ENCODE measurements at regions not wholly inside any gene's neighbourhood (a gene's known extent, or its start where the extent isn't known, plus 50 kb on each side); places are given as distances from the start of the nearest gene placed in this dataset.

- Histone ChIP-seq H3K36me3 (ENCODE audit: insufficient read depth, low read length) (no peaks in the 10 kb centered on the region), H3K4me1 (ENCODE audit: insufficient read depth, low read length) (no peaks in the 10 kb centered on the region), H3K4me3 (ENCODE audit: low read length) (no peak overlapping the region), H3K27me3 (ENCODE audit: control insufficient read depth in 1 of 2, insufficient read depth in 2 of 2, low read length in 2 of 2) (no peaks in the 10 kb centered on the region), H3K27ac (ENCODE audit: low read depth in 1 of 2, low read length in 2 of 2) (no peak overlapping the region), H3K9me3 (ENCODE audit: control insufficient read depth in 1 of 2, insufficient read depth in 1 of 2, low read length in 2 of 2) (peaks cover 0 to 23% of the 10 kb centered on the region in 2 experiments)
- Mint-ChIP-seq H3K27ac (no peak overlapping the region), H3K27me3 (no peaks in the 10 kb centered on the region), H3K4me1 (ENCODE audit: low read depth) (no peaks in the 10 kb centered on the region), H3K36me3 (ENCODE audit: low read depth) (no peaks in the 10 kb centered on the region), H3K9me3 (peaks cover 2% of the 10 kb centered on the region), H3K4me3 (no peak overlapping the region)
- DNase-seq (no peak), ATAC-seq (ENCODE audit: poor library complexity) (no peak)
- no peak for TF ChIP-seq CTCF (IDR thresholded peaks at IDR 0.05)
- intact Hi-C loops (cut with DNase I, micrococcal nuclease), result no loop called here
- ChIA-PET CTCF (no interaction called here), POLR2A (no interaction called here)
Measured at GRCh38 chr6:165052561-165053480, 256.6 kb downstream of the C6orf118 start.

- Mint-ChIP-seq H3K4me3 (no peak overlapping the region), H3K36me3 (ENCODE audit: low read depth) (no peaks in the 10 kb centered on the region), H3K27me3 (no peaks in the 10 kb centered on the region), H3K9me3 (peaks cover 11% of the 10 kb centered on the region), H3K4me1 (ENCODE audit: low read depth) (no peaks in the 10 kb centered on the region), H3K27ac (no peak overlapping the region)
- no peaks in the 10 kb centered on the region for H3K4me1 ChIP-seq (ENCODE audit: insufficient read depth, low read length)
- ChIA-PET POLR2A (no interaction called here), CTCF (no interaction called here)
- no peak for TF ChIP-seq CTCF (IDR thresholded peaks at IDR 0.05)
- H3K27me3 ChIP-seq (ENCODE audit: control insufficient read depth in 1 of 2, insufficient read depth in 2 of 2, low read length in 2 of 2), result no peaks in the 10 kb centered on the region
- H3K9me3 ChIP-seq (ENCODE audit: control insufficient read depth in 1 of 2, insufficient read depth in 1 of 2, low read length in 2 of 2), result peaks cover 0 to 15% of the 10 kb centered on the region in 2 experiments
- no peak overlapping the region for H3K4me3 ChIP-seq (ENCODE audit: low read length)
- no peak overlapping the region for H3K27ac ChIP-seq (ENCODE audit: low read depth in 1 of 2, low read length in 2 of 2)
- DNase-seq (peak in 2 of 14 experiments; percentile 2 to 21), ATAC-seq (ENCODE audit: poor library complexity) (no peak)
- H3K36me3 ChIP-seq (ENCODE audit: insufficient read depth, low read length), result no peaks in the 10 kb centered on the region
- intact Hi-C loops (cut with DNase I, micrococcal nuclease), result no loop called here
Measured at GRCh38 chr6:165049362-165049761, 260.0 kb downstream of the C6orf118 start.

GRCh38 chr6:165047952-165048351, 261.5 kb downstream of the C6orf118 start:
- Mint-ChIP-seq H3K36me3 (ENCODE audit: low read depth) (no peaks in the 10 kb centered on the region), H3K4me1 (ENCODE audit: low read depth) (no peaks in the 10 kb centered on the region), H3K27ac (no peak overlapping the region), H3K9me3 (peaks cover 14% of the 10 kb centered on the region), H3K27me3 (no peaks in the 10 kb centered on the region), H3K4me3 (no peak overlapping the region)
- ATAC-seq (ENCODE audit: poor library complexity) (no peak), DNase-seq (no peak)
- CTCF ChIA-PET, result no interaction called here
- Histone ChIP-seq H3K4me1 (ENCODE audit: insufficient read depth, low read length) (no peaks in the 10 kb centered on the region), H3K27ac (ENCODE audit: low read depth in 1 of 2, low read length in 2 of 2) (no peak overlapping the region), H3K27me3 (ENCODE audit: control insufficient read depth in 1 of 2, insufficient read depth in 2 of 2, low read length in 2 of 2) (no peaks in the 10 kb centered on the region), H3K36me3 (ENCODE audit: insufficient read depth, low read length) (no peaks in the 10 kb centered on the region), H3K4me3 (ENCODE audit: low read length) (no peak overlapping the region), H3K9me3 (ENCODE audit: control insufficient read depth in 1 of 2, insufficient read depth in 1 of 2, low read length in 2 of 2) (peaks cover 0 to 17% of the 10 kb centered on the region in 2 experiments)
- intact Hi-C loops (cut with DNase I, micrococcal nuclease), result no loop called here
- TF ChIP-seq CTCF (IDR thresholded peaks at IDR 0.05), result no peak
- POLR2A ChIA-PET, result no interaction called here

Data from CD4-positive, alpha-beta T cell (primary cell).